Activated T-cell treated with anti-CD3 and anti-CD28 coated beads for 4 hours (primary cell): ENCODE measurements at regions not wholly inside any gene's neighbourhood (a gene's known extent, or its start where the extent isn't known, plus 50 kb on each side); places are given as distances from the start of the nearest gene placed in this dataset.

Experiments
- DNase-seq: peaks from one replicate; pipeline ENCODE4 v3.0.0-alpha.2; 2020

- no peak for DNase-seq
These were observed 253.1 kb upstream of the LYZL1 start for GRCh38 chr10:29035721-29036120.

- DNase-seq: no peak
These were observed 251.3 kb upstream of the LYZL1 start for GRCh38 chr10:29037348-29038113.

- no peak for DNase-seq
These were observed 249.8 kb upstream of the LYZL1 start for GRCh38 chr10:29039091-29039490.

- no peak for DNase-seq
These were observed 249.1 kb upstream of the LYZL1 start for GRCh38 chr10:29039677-29040189.

GRCh38 chr10:29041616-29042015 lies 247.3 kb upstream of the LYZL1 start:
- no peak for DNase-seq

GRCh38 chr10:29048506-29048905 lies 240.4 kb upstream of the LYZL1 start:
- DNase-seq: no peak

- DNase-seq: no peak
These were observed 238.8 kb upstream of the LYZL1 start for GRCh38 chr10:29050081-29050480.

- DNase-seq: no peak
These were observed 233.8 kb upstream of the LYZL1 start for GRCh38 chr10:29055101-29055500.

- no peak for DNase-seq
These were observed 232.1 kb upstream of the LYZL1 start for GRCh38 chr10:29056729-29057128.

GRCh38 chr10:29057822-29058331 lies 231.0 kb upstream of the LYZL1 start:
- DNase-seq: no peak

- no peak for DNase-seq
These were observed 224.8 kb upstream of the LYZL1 start for GRCh38 chr10:29063806-29064644.

- DNase-seq: no peak
These were observed 224.2 kb upstream of the LYZL1 start for GRCh38 chr10:29064680-29065079.

GRCh38 chr10:29067161-29067560 lies 221.7 kb upstream of the LYZL1 start:
- no peak for DNase-seq

GRCh38 chr10:29067628-29068027 lies 221.2 kb upstream of the LYZL1 start:
- DNase-seq: no peak

- no peak for DNase-seq
These were observed 220.6 kb upstream of the LYZL1 start for GRCh38 chr10:29068302-29068701.

GRCh38 chr10:29068966-29069365 lies 219.9 kb upstream of the LYZL1 start:
- DNase-seq: no peak

GRCh38 chr10:29069941-29070340 lies 218.9 kb upstream of the LYZL1 start:
- no peak for DNase-seq

- no peak for DNase-seq
These were observed 210.0 kb upstream of the LYZL1 start for GRCh38 chr10:29078919-29079318.

- DNase-seq: no peak
These were observed 207.6 kb upstream of the LYZL1 start for GRCh38 chr10:29081231-29081630.

GRCh38 chr10:29081951-29082685 lies 206.8 kb upstream of the LYZL1 start:
- DNase-seq: no peak

- no peak for DNase-seq
These were observed 205.8 kb upstream of the LYZL1 start for GRCh38 chr10:29083096-29083495.

GRCh38 chr10:29084681-29085307 lies 204.1 kb upstream of the LYZL1 start:
- DNase-seq: no peak

- no peak for DNase-seq
These were observed 199.8 kb upstream of the LYZL1 start for GRCh38 chr10:29089091-29089490.
